ENCODE measurements at regions not wholly inside any gene's neighbourhood (a gene's known extent, or its start where the extent isn't known, plus 50 kb on each side); places are given as distances from the start of the nearest gene placed in this dataset.

DNA sequence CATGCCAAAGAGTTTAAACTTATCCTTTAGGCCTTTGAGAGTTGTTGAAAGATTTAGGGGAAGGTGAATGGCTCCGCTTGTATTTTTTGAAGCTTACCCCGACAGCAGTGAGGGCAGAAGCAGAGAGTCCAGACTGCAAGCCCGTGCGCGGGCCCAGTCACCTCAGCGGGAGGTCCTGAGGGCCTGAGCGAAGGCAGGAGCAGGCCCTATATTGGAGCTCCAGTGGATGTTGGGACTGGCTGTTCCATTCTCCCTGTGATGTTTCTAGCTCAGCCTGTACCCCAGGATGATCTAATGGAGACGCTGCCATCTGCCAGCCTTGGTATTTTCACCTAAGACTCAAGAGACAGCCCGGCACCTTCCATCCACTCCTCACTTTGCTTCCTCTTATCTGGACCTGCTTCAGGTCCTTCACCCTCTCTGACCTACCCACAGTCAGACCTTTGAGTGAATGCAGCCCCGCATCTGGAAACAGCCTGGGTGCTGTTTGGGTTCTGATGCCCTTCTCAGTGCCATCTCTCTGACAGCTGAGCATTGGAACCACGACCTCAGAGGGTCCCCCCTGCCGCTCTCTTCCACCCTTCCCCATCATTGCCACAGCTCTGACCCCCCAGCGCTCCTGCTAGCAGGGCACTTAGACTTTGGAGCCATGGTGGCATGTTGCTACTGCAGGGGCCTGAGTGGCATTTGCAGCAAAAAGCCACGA, 628.2 kb upstream of the CADM1 start:
- DNase-seq (ENCODE audit: missing footprints) (no peak), ATAC-seq (no peak)
- intact Hi-C loops (cut with DNase I): no loop called here

DNA sequence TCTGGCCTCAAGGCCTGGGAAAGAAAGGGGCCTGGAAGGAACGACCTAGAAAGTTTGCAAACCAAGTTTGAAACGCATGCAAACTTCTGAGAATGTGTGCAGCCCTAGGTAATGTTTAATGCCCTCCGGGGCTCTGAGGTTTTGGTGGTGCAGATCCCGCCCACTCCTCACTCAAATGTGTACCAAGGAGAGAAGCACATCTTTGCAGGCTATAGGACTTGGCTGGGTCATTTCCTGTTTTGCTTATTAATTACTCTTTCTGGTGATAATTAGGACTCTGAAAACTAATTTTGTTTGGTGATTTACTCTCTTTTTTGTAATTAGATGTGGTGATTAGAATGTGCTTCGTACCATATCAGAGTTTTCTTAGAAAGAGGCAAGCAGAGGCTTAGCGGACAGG, 625.9 kb upstream of the CADM1 start:
- intact Hi-C loops (cut with DNase I): no loop called here
- ATAC-seq: no peak
- no peak for DNase-seq (ENCODE audit: missing footprints)

GRCh38 chr11:116129456-116129855, 625.2 kb upstream of the CADM1 start:
- intact Hi-C loops (cut with DNase I): no loop called here
- DNase-seq (ENCODE audit: missing footprints) (no peak), ATAC-seq (no peak)

GRCh38 chr11:116126562-116126961, 622.3 kb upstream of the CADM1 start:
- intact Hi-C loops (cut with DNase I): no loop called here
- DNase-seq (ENCODE audit: missing footprints): no peak
- ATAC-seq: no peak

GRCh38 chr11:116124922-116125714, 620.9 kb upstream of the CADM1 start:
- intact Hi-C loops (cut with DNase I): no loop called here
- no peak for ATAC-seq
- DNase-seq (ENCODE audit: missing footprints): no peak

- intact Hi-C loops (cut with DNase I): no loop called here
- DNase-seq (ENCODE audit: missing footprints) (no peak), ATAC-seq (no peak)
Observed at GRCh38 chr11:116123739-116124138, 619.5 kb upstream of the CADM1 start.

- ATAC-seq (no peak), DNase-seq (ENCODE audit: missing footprints) (no peak)
- intact Hi-C loops (cut with DNase I): no loop called here
Observed at GRCh38 chr11:116122697-116123472, 618.7 kb upstream of the CADM1 start.

GRCh38 chr11:116119158-116119557, 614.9 kb upstream of the CADM1 start:
- DNase-seq (ENCODE audit: missing footprints) (no peak), ATAC-seq (no peak)
- intact Hi-C loops (cut with DNase I): no loop called here

DNA sequence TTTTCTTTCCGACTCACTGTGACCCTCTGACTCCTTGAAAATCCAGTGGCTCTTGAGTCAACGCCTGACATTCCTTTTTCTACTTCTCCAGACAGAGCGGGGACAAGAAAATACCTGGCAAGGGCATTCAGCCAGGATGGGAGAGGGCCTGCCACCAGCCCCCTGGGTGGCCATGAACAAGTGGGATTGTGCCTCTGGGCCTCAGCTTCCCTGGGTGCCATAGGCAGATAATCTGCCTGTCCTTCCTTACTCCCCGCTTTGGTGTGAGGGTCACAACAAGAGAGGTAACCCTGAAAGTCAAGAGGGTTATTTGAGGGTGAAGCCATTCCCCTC, 613.9 kb upstream of the CADM1 start:
- no peak for DNase-seq (ENCODE audit: missing footprints)
- intact Hi-C loops (cut with DNase I): no loop called here
- ATAC-seq: no peak

- ATAC-seq (no peak), DNase-seq (ENCODE audit: missing footprints) (no peak)
- intact Hi-C loops (cut with DNase I): no loop called here
Observed at GRCh38 chr11:116117331-116118137, 613.3 kb upstream of the CADM1 start.

- no peak for ATAC-seq
- intact Hi-C loops (cut with DNase I): no loop called here
- no peak for DNase-seq (ENCODE audit: missing footprints)
Observed at GRCh38 chr11:116115801-116116200, 611.6 kb upstream of the CADM1 start.

GRCh38 chr11:116114198-116114651, 610.0 kb upstream of the CADM1 start:
- intact Hi-C loops (cut with DNase I): no loop called here
- ATAC-seq (no peak), DNase-seq (ENCODE audit: missing footprints) (no peak)

GRCh38 chr11:116112087-116112935, 608.1 kb upstream of the CADM1 start:
- intact Hi-C loops (cut with DNase I): no loop called here
- DNase-seq (ENCODE audit: missing footprints): no peak
- ATAC-seq: no peak

- DNase-seq (ENCODE audit: missing footprints) (no peak), ATAC-seq (no peak)
- intact Hi-C loops (cut with DNase I): no loop called here
Observed at GRCh38 chr11:116111546-116111945, 607.3 kb upstream of the CADM1 start.

- DNase-seq (ENCODE audit: missing footprints): no peak
- intact Hi-C loops (cut with DNase I): no loop called here
- no peak for ATAC-seq
Observed at GRCh38 chr11:116110802-116111201, 606.6 kb upstream of the CADM1 start.

DNA sequence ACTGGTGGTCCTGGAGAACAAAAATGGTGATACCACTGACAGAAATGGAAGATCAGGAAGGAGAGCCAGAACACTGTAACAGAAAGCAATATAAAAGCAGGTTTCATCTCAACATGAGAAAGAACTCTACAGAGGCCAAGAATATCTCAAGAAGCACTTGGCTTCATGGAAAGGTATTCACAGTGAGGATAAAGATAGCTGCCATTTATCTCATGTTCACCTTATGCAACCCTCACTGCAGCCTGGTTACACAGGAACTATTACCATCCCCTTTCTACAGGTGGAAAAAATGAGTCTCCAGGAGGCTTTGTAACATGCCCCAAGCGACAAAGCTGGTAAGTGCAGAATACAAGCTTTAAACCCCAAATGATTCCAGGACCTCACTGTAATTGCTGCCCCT, 606.1 kb upstream of the CADM1 start:
- intact Hi-C loops (cut with DNase I): no loop called here
- ATAC-seq (no peak), DNase-seq (ENCODE audit: missing footprints) (no peak)

- ATAC-seq (no peak), DNase-seq (ENCODE audit: missing footprints) (no peak)
- intact Hi-C loops (cut with DNase I): no loop called here
Observed at GRCh38 chr11:116109228-116109627, 605.0 kb upstream of the CADM1 start.

GRCh38 chr11:116108161-116108560, 603.9 kb upstream of the CADM1 start:
- intact Hi-C loops (cut with DNase I): no loop called here
- ATAC-seq (no peak), DNase-seq (ENCODE audit: missing footprints) (no peak)
